ENCODE measurements at regions not wholly inside any gene's neighbourhood (a gene's known extent, or its start where the extent isn't known, plus 50 kb on each side); places are given as distances from the start of the nearest gene placed in this dataset.

GRCh38 chr22:34761111-34761510 lies 304.8 kb upstream of the ISX start:
- TF ChIP-seq POLR2A (IDR thresholded peaks at IDR 0.05; ENCODE audit: low read depth, low read length) (no peak), TAF1 (IDR thresholded peaks at IDR 0.05; ENCODE audit: low read depth, low read length) (no peak), POLR2AphosphoS5 (IDR thresholded peaks at IDR 0.05; ENCODE audit: low read depth, low read length) (no peak), POU2F2 (IDR thresholded peaks at IDR 0.05; ENCODE audit: low read depth, low read length) (no peak), SPI1 (IDR thresholded peaks at IDR 0.05; ENCODE audit: low read depth, low read length) (no peak), PAX5 (IDR thresholded peaks at IDR 0.05; ENCODE audit: insufficient read depth, low read length, severe bottlenecking) (no peak)
